HG02852 (cell line): ENCODE measurements at regions not wholly inside any gene's neighbourhood (a gene's known extent, or its start where the extent isn't known, plus 50 kb on each side); places are given as distances from the start of the nearest gene placed in this dataset.
A peak's percentile ranks its signal among the peaks of the same experiment; 100 is the strongest.

Experiments
- ATAC-seq: cut with Tn5 transposase; IDR thresholded peaks from one replicate; pipeline ENCODE4 v1.9.1; 2021; ENCODE audit warnings: mild to moderate bottlenecking, moderate library complexity; ENCODE audit not compliant: unreplicated experiment

DNA sequence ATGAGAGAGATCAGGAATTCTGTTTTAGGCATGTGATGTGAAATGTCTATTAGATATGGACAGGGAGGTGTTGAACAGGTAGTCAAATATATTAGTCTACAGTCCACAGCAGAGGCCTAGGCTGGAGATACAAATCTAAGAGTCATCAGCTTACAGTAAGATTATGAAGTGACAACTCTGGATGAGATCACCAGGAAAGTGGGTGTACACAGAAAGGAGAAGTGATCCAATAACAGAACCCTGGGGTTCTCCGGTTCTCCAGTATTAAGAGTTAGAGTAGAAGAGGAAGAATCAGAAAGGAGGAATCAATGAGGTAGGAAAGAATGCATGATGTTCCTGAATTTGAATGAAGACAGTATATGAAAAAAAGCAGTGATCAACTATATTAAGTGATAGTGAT is 362.3 kb downstream of the FIGN start:
- no peak for ATAC-seq

GRCh38 chr2:163370169-163370886 is 365.5 kb downstream of the FIGN start:
- no peak for ATAC-seq

- ATAC-seq, result no peak
Observed at GRCh38 chr2:163369111-163369510, 366.7 kb downstream of the FIGN start.

DNA sequence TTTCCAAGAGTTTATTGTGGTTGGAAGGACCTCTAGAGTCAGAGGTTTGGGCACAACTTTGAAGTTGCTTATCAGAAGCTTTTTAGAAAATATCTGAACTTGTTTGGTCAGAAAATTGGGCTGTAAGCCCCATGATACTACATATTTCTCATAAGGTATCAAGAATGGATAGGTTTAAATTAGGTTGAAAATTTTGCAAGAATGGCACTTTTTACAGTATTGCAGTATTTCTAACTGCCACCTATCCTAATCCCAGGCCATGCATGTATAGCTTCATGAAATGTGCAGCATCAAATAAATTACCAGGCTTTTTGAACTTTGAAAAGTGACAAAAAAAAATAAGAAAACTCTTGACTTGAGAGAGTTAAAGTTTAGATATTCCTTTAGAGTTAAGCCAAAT is 367.2 kb downstream of the FIGN start:
- ATAC-seq, result no peak

DNA sequence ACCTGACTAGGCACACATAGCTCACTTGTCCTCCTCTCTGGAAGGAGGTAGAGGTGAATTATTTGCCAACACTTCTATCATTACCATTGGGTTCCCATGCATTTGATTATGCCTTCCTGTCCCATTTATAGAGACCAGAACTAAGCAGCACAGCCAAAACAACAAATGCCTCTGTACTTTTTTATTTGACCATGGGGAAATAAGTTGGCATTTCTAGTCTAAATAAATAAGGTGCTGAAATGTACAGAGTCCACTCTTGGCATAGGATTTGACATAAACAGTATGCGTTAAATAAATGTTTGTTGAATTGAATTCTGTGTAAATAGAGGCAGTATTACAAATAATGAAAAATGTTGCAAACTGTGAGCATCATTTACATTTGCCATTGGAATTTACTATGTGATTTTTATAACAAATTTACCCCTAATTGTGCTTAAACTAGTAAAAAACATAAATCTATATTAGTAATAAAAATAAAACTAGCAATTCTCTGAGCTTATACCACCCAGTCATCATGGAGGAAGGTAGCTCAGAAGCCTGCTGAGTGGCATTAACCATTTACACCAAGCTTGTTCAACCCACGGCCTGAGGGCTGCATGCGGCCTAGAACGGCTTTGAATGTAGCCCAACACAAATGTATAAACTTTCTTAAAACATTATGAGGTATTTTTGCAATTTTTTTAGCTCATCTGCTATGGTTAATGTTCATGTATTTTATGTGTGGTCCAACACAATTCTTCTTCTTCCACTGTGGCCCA is 367.8 kb downstream of the FIGN start:
- ATAC-seq, result no peak

- no peak for ATAC-seq
Observed at GRCh38 chr2:163364736-163365135, 371.1 kb downstream of the FIGN start.

- ATAC-seq, result no peak
Observed at GRCh38 chr2:163353551-163353950, 382.3 kb downstream of the FIGN start.

DNA sequence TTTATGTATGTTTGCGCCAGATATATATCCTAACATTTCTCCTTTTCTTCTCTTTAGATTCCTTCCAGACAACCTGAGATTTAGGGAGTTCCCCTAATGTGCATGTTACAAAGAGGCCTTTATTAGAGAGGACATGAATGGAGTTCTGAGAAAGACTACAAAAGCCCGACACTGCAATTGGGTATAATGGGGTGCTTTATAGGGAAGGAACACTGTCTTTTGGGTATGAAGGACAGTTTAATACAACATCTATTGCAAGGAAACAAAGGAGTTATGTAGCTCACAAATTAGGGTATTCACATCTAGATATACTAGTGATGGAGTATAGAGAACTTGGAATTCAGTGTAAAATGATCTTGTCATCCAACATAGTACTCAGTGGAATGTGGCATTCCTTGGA is 383.8 kb downstream of the FIGN start:
- no peak for ATAC-seq

DNA sequence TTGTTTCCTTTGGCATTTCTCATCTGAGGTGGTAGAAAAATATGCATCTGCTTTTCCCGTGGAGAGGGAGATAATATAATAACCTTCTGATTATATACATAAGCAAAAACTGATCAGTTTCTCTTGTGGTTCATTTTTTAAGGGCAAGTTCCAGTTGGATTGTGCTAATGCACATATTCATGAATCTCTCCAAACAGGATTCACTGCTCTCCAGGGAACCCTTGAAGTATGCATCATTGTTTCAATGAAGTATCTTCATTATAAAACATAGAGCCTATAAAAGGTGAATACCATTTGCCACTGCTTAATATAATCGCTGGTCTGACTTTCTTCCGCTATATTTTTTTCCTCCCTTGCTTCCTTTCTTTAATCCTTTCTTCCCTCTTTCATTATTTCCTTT is 384.7 kb downstream of the FIGN start:
- no peak for ATAC-seq

GRCh38 chr2:163348857-163349380 is 386.9 kb downstream of the FIGN start:
- ATAC-seq, result no peak

- ATAC-seq, result no peak
Observed at GRCh38 chr2:163347982-163348856, 387.6 kb downstream of the FIGN start.

GRCh38 chr2:163345795-163346573 is 389.8 kb downstream of the FIGN start:
- ATAC-seq, result peak; percentile 75

DNA sequence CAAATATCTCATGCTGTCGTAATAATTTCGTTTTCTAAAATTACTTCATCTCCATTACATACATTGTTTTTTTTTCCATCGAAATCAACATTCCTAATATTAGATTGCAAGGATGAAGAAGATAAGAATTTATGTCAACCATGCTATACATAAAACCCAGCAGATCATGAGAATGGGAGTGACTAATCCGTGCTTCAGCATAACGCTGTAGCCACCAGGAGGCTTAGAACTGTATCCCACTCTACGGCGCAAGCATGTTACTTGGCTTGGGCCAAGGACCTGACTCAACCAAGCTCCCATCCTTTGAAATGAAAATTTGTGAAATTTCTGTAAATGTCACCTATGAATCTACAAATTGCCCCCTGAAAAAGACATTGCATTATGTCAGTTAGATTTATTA is 392.5 kb downstream of the FIGN start:
- no peak for ATAC-seq

DNA sequence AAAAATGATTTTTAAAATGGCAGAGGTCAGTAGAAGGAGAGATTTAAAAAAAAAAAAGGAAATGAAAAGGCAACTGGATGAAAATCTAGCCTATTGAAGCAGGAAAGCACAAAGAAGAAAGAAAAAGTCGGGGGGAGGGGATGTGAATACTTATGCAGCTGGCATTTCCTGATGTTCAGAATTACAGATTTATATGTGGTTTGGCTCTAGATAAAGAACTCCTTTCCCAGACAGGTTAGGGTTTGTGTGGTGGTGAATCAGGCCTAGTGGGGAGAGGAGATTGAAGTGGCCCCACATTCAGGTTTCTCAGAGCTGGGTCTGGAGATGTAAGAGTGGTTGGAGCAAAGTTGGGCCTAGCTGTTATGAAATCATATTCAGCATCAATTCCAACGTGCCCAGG is 394.4 kb downstream of the FIGN start:
- ATAC-seq, result no peak

GRCh38 chr2:163338270-163338669 is 397.5 kb downstream of the FIGN start:
- no peak for ATAC-seq

GRCh38 chr2:163324677-163325076 is 411.1 kb downstream of the FIGN start:
- no peak for ATAC-seq

DNA sequence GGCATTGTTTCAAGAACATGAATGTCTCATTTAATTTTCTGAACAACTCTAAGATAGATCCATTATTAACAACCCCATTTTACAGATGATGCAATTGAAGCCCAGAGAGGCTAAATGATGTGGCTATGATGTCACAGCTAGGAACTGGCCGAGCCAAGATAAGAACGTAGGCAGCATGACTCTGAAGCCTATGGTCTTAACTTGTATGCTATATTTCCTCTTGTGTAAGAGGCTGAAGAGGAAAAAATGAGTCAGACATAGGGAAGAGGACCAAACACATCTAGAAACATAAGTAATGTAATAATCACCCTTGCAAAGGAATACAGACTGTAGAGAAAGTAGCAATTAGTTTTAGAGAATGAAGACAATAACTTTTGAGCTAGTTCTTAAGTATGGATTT is 416.8 kb downstream of the FIGN start:
- no peak for ATAC-seq

- ATAC-seq, result no peak
Observed at GRCh38 chr2:163314712-163315111, 421.1 kb downstream of the FIGN start.

DNA sequence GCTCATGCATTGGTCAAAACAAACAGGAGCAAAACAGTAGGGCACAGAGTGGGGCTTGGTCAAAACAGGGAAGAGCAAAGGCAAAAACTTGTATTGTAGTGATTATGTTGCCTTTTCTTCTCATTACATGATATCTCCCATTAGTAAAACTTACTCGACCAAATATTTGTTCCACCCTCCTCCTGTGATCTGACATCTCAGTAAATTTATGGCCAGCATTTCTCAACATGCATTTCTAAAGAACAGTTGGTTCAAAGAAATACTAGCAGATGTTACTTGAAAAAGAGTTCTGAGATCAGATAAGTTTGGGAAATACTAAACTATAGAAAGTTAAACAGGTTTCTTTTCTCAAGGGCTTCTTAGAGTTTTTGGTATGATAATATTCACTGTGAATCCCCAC is 423.1 kb downstream of the FIGN start:
- ATAC-seq, result no peak

DNA sequence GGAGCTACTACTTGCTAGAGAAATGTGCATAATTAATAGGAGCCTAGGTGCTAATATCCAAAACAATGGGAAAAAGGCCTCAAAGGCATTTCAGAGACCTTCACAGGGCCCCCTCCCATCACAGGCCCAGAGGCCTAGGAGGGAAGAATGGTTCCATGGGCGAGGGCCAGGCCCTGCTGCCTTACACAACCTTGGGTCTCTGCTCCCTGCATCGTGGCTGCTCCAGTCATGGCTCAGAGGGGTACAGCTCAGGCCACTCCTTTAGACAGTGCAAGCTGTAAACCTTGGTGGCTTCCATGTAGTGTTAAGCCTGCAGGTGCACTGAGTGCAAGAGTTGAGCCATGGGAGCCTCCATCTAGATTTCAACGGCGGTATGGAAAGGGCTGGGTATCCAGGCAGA is 429.2 kb downstream of the FIGN start:
- no peak for ATAC-seq

- no peak for ATAC-seq
Observed at GRCh38 chr2:163302141-163302540, 433.7 kb downstream of the FIGN start.
